ENCODE measurements at regions not wholly inside any gene's neighbourhood (a gene's known extent, or its start where the extent isn't known, plus 50 kb on each side); places are given as distances from the start of the nearest gene placed in this dataset.

DNA sequence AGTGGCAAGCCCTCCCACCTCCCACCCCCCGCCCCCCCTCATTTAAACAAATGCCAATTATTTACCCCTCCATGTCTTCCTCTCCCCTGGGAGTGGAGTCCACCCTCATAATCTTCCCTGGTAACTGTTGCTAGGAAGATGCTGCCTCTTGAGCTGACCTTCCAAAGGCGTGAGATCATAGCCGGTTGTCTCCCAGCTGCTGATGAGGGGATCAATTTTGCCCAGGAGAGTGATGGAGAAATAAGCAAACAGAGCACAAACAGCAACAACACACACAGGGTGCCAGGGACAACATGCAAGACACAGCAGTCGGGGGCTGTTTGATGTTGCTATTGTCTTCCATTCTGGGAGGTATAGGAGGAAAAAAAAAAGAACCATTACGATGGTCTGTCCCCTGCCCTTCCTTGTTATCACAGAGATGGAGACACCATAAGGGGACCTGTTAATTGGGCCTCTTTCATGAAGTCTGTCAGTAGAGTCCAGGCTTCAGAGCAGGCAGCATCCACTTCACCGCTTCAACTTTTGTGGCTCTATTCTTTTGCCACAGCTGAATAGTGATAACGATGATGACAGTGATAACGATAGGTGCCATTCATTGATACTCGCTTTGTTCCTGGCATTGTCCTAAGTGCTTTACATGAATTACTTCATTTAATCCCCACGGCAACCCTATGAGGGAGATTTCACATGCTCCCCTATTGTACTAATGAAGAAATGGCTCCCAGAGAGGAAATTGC, 76.9 kb upstream of the RGMA start:
- TF ChIP-seq, protein P1, sequence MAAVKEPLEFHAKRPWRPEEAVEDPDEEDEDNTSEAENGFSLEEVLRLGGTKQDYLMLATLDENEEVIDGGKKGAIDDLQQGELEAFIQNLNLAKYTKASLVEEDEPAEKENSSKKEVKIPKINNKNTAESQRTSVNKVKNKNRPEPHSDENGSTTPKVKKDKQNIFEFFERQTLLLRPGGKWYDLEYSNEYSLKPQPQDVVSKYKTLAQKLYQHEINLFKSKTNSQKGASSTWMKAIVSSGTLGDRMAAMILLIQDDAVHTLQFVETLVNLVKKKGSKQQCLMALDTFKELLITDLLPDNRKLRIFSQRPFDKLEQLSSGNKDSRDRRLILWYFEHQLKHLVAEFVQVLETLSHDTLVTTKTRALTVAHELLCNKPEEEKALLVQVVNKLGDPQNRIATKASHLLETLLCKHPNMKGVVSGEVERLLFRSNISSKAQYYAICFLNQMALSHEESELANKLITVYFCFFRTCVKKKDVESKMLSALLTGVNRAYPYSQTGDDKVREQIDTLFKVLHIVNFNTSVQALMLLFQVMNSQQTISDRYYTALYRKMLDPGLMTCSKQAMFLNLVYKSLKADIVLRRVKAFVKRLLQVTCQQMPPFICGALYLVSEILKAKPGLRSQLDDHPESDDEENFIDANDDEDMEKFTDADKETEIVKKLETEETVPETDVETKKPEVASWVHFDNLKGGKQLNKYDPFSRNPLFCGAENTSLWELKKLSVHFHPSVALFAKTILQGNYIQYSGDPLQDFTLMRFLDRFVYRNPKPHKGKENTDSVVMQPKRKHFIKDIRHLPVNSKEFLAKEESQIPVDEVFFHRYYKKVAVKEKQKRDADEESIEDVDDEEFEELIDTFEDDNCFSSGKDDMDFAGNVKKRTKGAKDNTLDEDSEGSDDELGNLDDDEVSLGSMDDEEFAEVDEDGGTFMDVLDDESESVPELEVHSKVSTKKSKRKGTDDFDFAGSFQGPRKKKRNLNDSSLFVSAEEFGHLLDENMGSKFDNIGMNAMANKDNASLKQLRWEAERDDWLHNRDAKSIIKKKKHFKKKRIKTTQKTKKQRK (IDR thresholded peaks at IDR 0.05; ENCODE audit: low read depth, low read length) = no peak
- TF ChIP-seq CBX5 (IDR thresholded peaks at IDR 0.05; ENCODE audit: low read depth) (no peak), SMC3 (IDR thresholded peaks at IDR 0.05; ENCODE audit: borderline replicate concordance, low read length) (no peak), HDAC6 (IDR thresholded peaks at IDR 0.05; ENCODE audit: unreplicated experiment) (no peak), ZNF384 (IDR thresholded peaks at IDR 0.05; ENCODE audit: borderline replicate concordance, low read depth, low read length) (no peak), NR2F1 (conservative IDR thresholded peaks at IDR 0.05) (no peak), EP300 (IDR thresholded peaks at IDR 0.05; ENCODE audit: borderline replicate concordance in 1 of 2, control insufficient read depth in 1 of 2, low read depth in 2 of 2, low read length in 2 of 2) (no peak), STAT3 (IDR thresholded peaks at IDR 0.05; ENCODE audit: low read depth, low read length) (no peak), TCF12 (IDR thresholded peaks at IDR 0.05; ENCODE audit: low read depth, low read length) (no peak), POLR2AphosphoS2 (IDR thresholded peaks at IDR 0.05; ENCODE audit: low read depth, low read length) (no peak), MYC (IDR thresholded peaks at IDR 0.05; ENCODE audit: insufficient read depth, insufficient read length, insufficient replicate concordance, low read length, severe bottlenecking) (no peak)
- TF ChIP-seq, protein P2, sequence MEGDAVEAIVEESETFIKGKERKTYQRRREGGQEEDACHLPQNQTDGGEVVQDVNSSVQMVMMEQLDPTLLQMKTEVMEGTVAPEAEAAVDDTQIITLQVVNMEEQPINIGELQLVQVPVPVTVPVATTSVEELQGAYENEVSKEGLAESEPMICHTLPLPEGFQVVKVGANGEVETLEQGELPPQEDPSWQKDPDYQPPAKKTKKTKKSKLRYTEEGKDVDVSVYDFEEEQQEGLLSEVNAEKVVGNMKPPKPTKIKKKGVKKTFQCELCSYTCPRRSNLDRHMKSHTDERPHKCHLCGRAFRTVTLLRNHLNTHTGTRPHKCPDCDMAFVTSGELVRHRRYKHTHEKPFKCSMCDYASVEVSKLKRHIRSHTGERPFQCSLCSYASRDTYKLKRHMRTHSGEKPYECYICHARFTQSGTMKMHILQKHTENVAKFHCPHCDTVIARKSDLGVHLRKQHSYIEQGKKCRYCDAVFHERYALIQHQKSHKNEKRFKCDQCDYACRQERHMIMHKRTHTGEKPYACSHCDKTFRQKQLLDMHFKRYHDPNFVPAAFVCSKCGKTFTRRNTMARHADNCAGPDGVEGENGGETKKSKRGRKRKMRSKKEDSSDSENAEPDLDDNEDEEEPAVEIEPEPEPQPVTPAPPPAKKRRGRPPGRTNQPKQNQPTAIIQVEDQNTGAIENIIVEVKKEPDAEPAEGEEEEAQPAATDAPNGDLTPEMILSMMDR (IDR thresholded peaks at IDR 0.05 in 2 of 3, conservative IDR thresholded peaks at IDR 0.05 in 1 of 3; ENCODE audit: control insufficient read depth in 2 of 3, extremely low read depth in 1 of 3, insufficient read depth in 1 of 3, low read depth in 3 of 3, low read length in 3 of 3) = no peak

Data from GM12878 (cell line).